ENCODE measurements at regions not wholly inside any gene's neighbourhood (a gene's known extent, or its start where the extent isn't known, plus 50 kb on each side); places are given as distances from the start of the nearest gene placed in this dataset.
"Not testable (repeated sequence)": the region's sequence is repeated elsewhere in the genome, so short reads cannot be mapped to it uniquely, and the experiment has no call there.

DNA sequence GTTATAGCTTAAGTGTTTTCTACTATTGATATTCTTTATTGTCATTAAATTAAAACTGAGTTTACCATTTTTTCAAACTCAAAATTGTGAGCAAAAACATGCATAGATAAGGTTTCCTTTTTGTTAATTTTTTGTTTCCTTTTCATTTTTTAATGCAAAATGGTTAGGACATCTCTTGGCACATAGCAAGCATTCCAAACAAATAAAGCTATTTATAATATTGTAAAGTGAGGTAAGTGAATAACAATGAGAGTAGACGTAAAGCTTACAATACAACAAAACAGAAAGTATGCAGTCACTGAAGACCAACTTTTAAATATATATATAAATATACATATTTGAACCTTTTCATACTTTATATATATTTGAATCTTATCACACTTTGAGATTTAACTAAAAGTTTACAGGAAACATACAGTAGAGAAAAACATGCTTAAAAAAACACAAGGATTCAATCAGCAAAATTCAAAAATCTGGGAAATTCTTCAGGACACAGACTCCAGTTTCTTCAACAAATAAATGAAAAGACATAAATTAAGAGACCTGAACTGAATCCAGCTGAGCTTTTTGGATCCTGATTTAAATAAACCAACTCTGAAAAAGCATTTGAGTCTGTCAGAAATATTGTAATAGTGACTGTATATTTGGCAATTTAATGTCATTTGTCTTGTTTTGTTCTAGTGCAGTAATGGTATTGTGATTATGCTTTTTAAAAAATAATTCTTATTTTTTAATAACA, 67.5 kb upstream of the SAMSN1 start:
- no peak for DNase-seq (ENCODE audit: low read depth in 2 of 2)

DNA sequence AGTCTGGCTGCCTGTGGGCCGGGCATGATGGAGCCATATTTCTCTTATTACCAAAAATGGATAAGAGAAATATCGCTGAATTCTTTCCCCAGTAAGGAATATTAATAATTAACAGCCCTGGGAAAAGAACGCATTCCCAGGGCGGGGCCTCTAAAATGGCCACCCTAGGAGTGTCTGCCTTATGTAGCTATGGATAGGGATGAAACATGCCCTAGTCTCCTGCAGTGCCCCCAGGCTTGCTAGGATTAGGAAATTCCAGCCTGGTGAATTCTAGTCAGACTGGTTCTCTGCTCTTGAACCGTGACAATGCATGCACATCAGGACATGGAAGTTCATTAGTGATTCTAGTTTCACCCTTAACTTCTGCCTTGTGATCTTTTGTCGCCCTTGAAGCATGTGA, 64.0 kb upstream of the SAMSN1 start:
- DNase-seq (ENCODE audit: low read depth in 2 of 2): not testable (repeated sequence)

DNA sequence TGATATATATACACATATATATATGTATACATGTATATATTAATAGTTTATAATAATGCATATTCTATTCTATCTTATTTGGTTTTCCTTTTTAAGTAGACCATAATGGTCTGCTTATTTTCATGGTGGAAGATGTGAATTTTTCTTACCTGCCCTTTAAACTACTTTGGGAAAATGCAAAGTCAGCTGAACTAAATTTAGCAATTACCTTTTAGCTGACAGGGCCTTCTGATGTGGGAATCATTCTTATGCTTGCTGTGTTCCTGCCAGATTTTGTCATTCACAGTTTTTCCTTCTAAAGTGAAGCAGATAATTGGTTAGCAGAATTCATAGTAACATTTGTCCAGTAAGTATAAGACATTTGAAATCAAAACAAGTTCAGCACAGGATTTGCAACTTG, 63.2 kb upstream of the SAMSN1 start:
- no peak for DNase-seq (ENCODE audit: low read depth in 2 of 2)

DNA sequence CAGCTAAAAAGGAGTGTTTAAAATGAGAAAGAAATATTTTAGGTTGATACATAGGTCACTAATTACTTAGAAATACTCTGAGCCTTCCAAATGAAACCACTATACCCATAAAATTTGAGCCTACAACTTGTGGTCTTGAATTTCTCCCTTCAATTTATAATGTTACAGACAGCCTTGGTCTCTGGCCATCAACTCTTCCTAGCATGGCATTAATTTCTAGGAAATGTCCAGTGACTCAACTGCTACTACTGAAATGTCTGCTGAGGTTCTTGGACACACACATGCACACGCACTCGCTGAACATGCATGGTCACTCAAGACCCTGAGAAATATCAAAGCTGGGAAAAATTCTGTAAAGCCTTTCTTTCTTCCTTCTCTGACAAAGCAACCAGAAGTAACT, 61.1 kb upstream of the SAMSN1 start:
- no peak for DNase-seq (ENCODE audit: low read depth in 2 of 2)

DNA sequence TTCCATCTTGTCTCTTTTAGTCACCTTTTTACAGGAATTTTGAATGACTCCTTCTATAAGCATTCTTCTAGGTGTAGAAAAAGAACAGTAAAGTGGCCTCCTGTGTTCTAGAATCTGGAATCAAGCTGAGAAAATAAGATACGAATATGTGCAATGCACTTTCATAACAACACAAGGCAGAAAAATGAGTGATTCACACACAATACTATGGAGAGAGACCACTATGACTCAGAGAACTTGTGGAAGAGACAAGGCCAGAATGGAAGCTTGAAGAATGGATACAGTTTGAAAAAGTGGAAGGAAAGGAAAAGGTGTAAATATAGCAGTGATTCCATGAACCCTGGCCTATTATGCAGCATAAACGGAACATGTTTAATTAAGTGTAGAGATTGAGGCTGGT, 57.1 kb upstream of the SAMSN1 start:
- DNase-seq (ENCODE audit: low read depth in 2 of 2): no peak

DNA sequence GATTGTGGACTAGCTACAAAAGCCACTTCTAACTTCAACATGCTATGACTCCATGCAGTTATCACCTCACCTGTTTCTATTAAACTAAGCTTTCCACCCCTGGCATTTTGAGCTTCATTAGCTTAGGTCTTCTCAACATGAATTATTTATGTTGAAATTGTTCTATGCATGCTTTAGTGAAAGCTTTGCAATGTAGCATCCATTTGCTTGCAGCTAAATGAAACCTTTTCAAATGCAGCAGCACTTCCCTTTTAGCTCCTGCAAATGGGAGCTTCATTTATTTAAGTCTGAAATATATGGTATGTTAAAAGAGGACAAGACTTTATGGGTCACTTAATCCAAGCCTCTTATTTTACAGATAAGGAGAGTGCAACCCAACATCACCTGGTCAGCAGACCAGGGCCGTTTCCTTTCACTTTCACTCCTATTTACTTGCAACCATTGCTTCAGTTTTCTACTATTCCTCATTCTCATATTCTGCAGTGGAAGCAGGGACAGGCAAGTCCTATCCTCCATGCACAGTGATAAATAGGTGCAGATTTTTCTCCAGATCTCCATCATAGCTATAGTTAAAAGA, 56.4 kb upstream of the SAMSN1 start:
- DNase-seq (ENCODE audit: low read depth in 2 of 2): no peak

DNA sequence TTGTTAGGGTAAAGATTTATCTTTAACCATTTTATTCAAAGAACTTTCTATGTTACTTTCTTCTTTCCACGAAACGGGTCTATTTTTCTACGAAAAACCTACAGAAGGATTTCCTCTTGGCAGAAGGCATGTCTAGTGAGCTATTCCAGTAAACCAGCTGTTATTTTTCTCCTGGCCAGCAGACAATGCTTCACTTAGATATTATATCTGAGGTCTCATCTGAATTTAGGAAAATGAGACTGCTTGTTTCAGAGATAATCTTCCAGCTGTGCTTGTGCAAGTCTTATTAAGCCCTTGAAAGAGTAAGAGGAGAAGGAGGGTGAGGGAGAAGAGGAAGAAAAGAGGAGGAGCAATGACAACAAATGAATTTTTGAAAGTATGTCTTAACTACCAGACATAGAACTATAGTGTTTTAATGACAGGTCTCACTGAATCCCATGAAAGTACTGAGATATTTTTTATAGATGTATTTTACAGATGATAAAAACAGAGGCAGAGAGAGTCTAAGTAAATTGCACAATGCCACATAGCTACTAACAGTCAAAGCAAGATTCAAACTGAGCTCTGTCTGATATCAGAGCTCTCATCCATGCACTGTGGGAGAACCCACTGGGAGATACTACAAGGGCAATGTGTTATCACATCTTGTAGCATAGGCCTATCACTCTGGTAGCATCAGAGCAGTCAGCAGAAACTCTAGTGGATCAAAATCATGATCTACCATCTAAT, 54.6 kb upstream of the SAMSN1 start:
- DNase-seq (ENCODE audit: low read depth in 2 of 2): no peak

DNA sequence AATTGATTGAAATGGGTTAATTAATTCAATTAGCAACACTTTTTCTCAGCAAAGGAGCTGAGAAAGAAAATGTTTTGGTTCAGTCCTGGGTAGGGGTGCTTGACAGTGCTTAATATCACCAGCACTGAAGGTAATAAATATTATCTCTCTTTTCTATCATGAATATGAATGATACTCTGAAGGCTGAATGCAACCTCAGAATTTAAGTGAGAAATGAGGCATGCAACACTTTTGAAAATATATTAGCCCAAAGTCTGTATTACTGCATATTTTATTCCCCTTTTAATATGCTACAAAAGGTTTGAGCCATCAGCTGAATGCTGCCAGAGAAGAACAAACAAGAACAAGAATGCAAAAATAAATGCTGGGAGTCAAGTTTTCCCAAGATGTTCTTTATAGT, 52.0 kb upstream of the SAMSN1 start:
- DNase-seq (ENCODE audit: low read depth in 2 of 2): no peak

Measured in stimulated activated CD8-positive, alpha-beta memory T cell treated with anti-CD3 and anti-CD28 coated beads, Interleukin-7, amount 100 ng/mL, for 1 hour (primary cell).